RWPE1 (cell line): ENCODE measurements at regions not wholly inside any gene's neighbourhood (a gene's known extent, or its start where the extent isn't known, plus 50 kb on each side); places are given as distances from the start of the nearest gene placed in this dataset.

Experiments
- CTCF ChIA-PET: fragments of 350-600 bp; sonication (Branson Sonifier 250); formaldehyde crosslinking; extraction: SDS; loops from one replicate; lab custom pipeline; 2021; lab: Yijun Ruan, JAX
- POLR2A ChIA-PET: fragments of 400-600 bp; formaldehyde crosslinking; extraction: SDS; loops from one replicate; lab custom pipeline; 2020; ENCODE audit warnings: antibody characterized with exemption; ENCODE audit not compliant: low non-redundant PET; lab: Yijun Ruan, JAX
- DNase-seq: peaks from one replicate; pipeline ENCODE4 v3.0.0; 2012; ENCODE audit warnings: low spot score
- H3K27ac ChIP-seq: fragments of 450-650 bp; 2 replicates; pipeline ENCODE4 v1.5.1; 2017
- CTCF ChIP-seq: fragments of 450-650 bp; conservative IDR thresholded peaks from 2 replicates; pipeline ENCODE4 v1.5.1; 2017; ENCODE audit warnings: low read depth, mild to moderate bottlenecking

GRCh38 chr1:70914224-70914623 is 133.4 kb downstream of the PTGER3 start:
- CTCF ChIA-PET, result no interaction called here

DNA sequence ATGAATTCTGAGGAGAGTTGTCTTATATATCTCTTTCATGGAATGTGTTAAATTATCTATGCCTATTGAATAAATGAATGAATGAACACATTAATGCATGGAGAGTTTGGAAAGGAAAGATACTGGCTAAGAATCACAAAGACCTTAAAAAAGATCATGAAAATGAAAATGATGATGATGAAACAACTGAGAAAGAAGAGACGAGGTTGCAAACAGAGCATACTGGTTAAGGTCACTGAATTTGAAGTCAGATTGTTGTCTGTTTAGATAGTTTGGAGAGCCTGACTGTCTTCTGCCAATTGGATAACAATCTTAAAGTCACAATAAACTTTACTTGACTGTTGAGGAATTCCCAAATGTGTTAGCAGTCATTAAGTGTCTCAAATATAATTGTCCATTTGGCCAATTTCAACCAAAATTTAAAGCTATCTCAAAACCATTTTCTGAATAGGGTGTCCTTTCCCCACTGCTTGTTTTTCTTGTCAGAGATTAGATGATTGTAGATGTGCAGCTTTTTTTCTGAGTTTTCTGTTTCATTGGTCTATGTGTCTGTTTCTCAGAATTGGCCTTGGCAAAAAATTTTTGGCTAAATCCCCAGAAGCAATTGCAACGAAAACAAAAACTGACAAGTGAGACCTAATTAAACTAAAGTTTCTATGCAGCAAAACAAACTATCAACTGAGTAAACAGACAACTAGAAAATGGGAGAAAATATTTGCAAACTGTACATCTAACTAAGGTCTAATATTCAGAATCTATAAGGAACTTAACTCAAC is 132.2 kb downstream of the PTGER3 start:
- POLR2A ChIA-PET, result no interaction called here
- DNase-seq, result no peak
- no peak for TF ChIP-seq CTCF
- CTCF ChIA-PET, result no interaction called here
- H3K27ac ChIP-seq, result no peak overlapping the region

More at GRCh38 chr1:70914224-70914623, 133.4 kb downstream of the PTGER3 start:
- DNase-seq, result no peak
- H3K27ac ChIP-seq, result no peak overlapping the region
- TF ChIP-seq CTCF, result no peak
- POLR2A ChIA-PET, result no interaction called here

GRCh38 chr1:70916034-70916427 is 131.6 kb downstream of the PTGER3 start:
- no peak for TF ChIP-seq CTCF
- POLR2A ChIA-PET, result no interaction called here
- CTCF ChIA-PET, result no interaction called here
- H3K27ac ChIP-seq, result no peak overlapping the region
- no peak for DNase-seq

- POLR2A ChIA-PET, result no interaction called here
- H3K27ac ChIP-seq, result no peak overlapping the region
- no peak for TF ChIP-seq CTCF
- CTCF ChIA-PET, result interaction anchor here (0.6 kb wide), 1 partner anchor 30 kb away, joined by 4 read pairs; no protein-coding TSS in a partner anchor
- DNase-seq, result no peak
These were observed 127.8 kb downstream of the PTGER3 start for GRCh38 chr1:70919706-70920323.
